ENCODE measurements at regions not wholly inside any gene's neighbourhood (a gene's known extent, or its start where the extent isn't known, plus 50 kb on each side); places are given as distances from the start of the nearest gene placed in this dataset.
"Not testable (repeated sequence)": the region's sequence is repeated elsewhere in the genome, so short reads cannot be mapped to it uniquely, and the experiment has no call there.

- no peak for DNase-seq
- intact Hi-C loops (cut with DNase I), result no loop called here
These were observed 228.6 kb upstream of the RBBP8 start for GRCh38 chr18:22704586-22704918.

GRCh38 chr18:22705328-22705727, 227.8 kb upstream of the RBBP8 start:
- intact Hi-C loops (cut with DNase I), result no loop called here
- DNase-seq, result no peak

GRCh38 chr18:22706025-22706424, 227.1 kb upstream of the RBBP8 start:
- DNase-seq; intact Hi-C loops (cut with DNase I): not testable (repeated sequence)

- intact Hi-C loops (cut with DNase I), result no loop called here
- no peak for DNase-seq
These were observed 223.7 kb upstream of the RBBP8 start for GRCh38 chr18:22709288-22710060.

- intact Hi-C loops (cut with DNase I), result no loop called here
- DNase-seq, result no peak
These were observed 222.4 kb upstream of the RBBP8 start for GRCh38 chr18:22710673-22711191.

- intact Hi-C loops (cut with DNase I), result no loop called here
- DNase-seq, result no peak
These were observed 221.9 kb upstream of the RBBP8 start for GRCh38 chr18:22711192-22711685.

GRCh38 chr18:22713511-22713910, 219.6 kb upstream of the RBBP8 start:
- no peak for DNase-seq
- intact Hi-C loops (cut with DNase I), result no loop called here

GRCh38 chr18:22717536-22717935, 215.6 kb upstream of the RBBP8 start:
- DNase-seq; intact Hi-C loops (cut with DNase I): not testable (repeated sequence)

GRCh38 chr18:22723221-22723620, 209.9 kb upstream of the RBBP8 start:
- DNase-seq, result no peak
- intact Hi-C loops (cut with DNase I), result no loop called here

- intact Hi-C loops (cut with DNase I), result no loop called here
- no peak for DNase-seq
These were observed 209.4 kb upstream of the RBBP8 start for GRCh38 chr18:22723773-22724172.

- no peak for DNase-seq
- intact Hi-C loops (cut with DNase I), result no loop called here
These were observed 206.7 kb upstream of the RBBP8 start for GRCh38 chr18:22726469-22726868.

- no peak for DNase-seq
- intact Hi-C loops (cut with DNase I), result no loop called here
These were observed 205.1 kb upstream of the RBBP8 start for GRCh38 chr18:22728016-22728415.

GRCh38 chr18:22728481-22729105, 204.5 kb upstream of the RBBP8 start:
- intact Hi-C loops (cut with DNase I), result no loop called here

GRCh38 chr18:22731398-22731797, 201.7 kb upstream of the RBBP8 start:
- DNase-seq, result no peak
- intact Hi-C loops (cut with DNase I), result no loop called here

More at GRCh38 chr18:22728481-22729105, 204.5 kb upstream of the RBBP8 start:
- no peak for DNase-seq

GRCh38 chr18:22734105-22734661, 198.9 kb upstream of the RBBP8 start:
- intact Hi-C loops (cut with DNase I), result no loop called here
- no peak for DNase-seq

GRCh38 chr18:22734791-22735627, 198.1 kb upstream of the RBBP8 start:
- DNase-seq, result no peak
- intact Hi-C loops (cut with DNase I), result no loop called here

- no peak for DNase-seq
- intact Hi-C loops (cut with DNase I), result no loop called here
These were observed 196.1 kb upstream of the RBBP8 start for GRCh38 chr18:22737054-22737453.

- intact Hi-C loops (cut with DNase I), result no loop called here
- no peak for DNase-seq
These were observed 194.0 kb upstream of the RBBP8 start for GRCh38 chr18:22739061-22739642.

GRCh38 chr18:22739789-22740188, 193.3 kb upstream of the RBBP8 start:
- intact Hi-C loops (cut with DNase I), result no loop called here
- no peak for DNase-seq

All from head of caudate nucleus (tissue), 42 donors.